ENCODE measurements at regions not wholly inside any gene's neighbourhood (a gene's known extent, or its start where the extent isn't known, plus 50 kb on each side); places are given as distances from the start of the nearest gene placed in this dataset.

DNA sequence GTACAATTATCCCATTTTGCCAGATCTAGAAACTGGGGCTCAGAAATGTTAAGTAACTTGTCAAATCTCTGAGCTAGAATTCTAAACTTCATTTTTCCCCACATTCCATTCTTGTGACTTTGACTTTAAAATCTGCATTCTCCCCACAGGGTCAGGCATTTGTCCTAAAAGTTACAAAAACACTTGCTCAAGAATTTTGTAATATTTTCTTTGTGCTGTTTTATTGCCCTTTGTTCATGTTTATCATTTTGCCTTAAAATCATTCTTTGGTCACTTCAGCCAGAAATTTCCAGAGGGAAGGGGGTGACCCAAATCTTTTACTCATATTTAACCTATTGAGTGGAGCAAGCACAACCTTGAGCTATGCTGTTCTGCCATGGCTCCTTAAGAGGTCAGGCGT is 120.1 kb upstream of the CCL21 start:
- no peak overlapping the region for H3K4me3 ChIP-seq (ENCODE audit: low read depth, low read length)
- no peak for DNase-seq (ENCODE audit: low read depth)
- TF ChIP-seq, protein P1, sequence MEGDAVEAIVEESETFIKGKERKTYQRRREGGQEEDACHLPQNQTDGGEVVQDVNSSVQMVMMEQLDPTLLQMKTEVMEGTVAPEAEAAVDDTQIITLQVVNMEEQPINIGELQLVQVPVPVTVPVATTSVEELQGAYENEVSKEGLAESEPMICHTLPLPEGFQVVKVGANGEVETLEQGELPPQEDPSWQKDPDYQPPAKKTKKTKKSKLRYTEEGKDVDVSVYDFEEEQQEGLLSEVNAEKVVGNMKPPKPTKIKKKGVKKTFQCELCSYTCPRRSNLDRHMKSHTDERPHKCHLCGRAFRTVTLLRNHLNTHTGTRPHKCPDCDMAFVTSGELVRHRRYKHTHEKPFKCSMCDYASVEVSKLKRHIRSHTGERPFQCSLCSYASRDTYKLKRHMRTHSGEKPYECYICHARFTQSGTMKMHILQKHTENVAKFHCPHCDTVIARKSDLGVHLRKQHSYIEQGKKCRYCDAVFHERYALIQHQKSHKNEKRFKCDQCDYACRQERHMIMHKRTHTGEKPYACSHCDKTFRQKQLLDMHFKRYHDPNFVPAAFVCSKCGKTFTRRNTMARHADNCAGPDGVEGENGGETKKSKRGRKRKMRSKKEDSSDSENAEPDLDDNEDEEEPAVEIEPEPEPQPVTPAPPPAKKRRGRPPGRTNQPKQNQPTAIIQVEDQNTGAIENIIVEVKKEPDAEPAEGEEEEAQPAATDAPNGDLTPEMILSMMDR (IDR thresholded peaks at IDR 0.05; ENCODE audit: low read depth, low read length, missing control alignments), result no peak

DNA sequence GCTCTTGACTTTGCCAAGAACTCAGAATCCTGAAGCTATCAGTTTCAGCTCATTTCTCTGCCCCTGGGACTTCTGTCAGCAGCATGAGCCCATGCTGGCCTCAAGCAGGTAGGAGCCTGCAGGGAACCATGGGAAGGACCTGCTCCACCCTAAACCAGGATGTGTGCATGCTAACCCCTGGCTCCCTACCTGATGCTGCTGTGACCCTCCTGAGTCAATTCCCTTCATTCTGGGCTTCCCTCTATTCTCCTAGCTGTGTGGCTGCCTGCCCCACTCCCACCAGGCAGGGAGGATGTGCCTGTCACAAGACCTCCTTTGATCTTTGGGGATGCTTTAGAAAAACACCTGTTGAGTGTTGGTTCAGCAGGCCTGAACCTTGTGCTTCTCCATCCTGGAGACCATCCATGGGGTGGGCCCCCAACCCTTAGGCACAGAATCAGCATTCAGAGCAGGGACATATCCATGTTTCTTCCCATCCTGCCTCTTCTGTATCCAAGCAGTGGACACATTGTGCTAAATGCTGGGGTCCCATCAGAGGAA is 117.1 kb upstream of the CCL21 start:
- TF ChIP-seq, protein P1 (IDR thresholded peaks at IDR 0.05; ENCODE audit: low read depth, low read length, missing control alignments), result no peak
- no peak overlapping the region for H3K4me3 ChIP-seq (ENCODE audit: low read depth, low read length)
- no peak for DNase-seq (ENCODE audit: low read depth)

DNA sequence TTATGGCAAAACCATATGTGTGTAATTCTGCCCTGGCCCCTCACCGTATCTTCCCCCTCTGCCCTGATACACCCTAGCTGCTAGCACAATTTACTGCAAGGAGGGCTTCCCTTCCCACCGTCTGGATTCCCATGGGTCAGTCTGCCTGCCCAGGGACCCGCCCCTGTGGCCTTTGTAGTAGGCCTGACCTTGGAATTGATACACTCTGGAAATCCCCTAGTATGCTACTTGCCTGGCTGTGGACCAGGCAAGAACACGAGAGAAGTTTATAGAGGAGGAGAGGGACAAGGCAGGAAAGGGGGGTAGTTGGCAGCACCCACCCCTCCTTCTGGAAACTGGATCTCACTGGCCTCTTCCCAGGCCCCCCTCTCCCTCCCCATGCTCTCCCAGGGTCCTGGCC is 115.8 kb upstream of the CCL21 start:
- no peak overlapping the region for H3K4me3 ChIP-seq (ENCODE audit: low read depth, low read length)
- TF ChIP-seq, protein P1 (IDR thresholded peaks at IDR 0.05; ENCODE audit: low read depth, low read length, missing control alignments), result no peak
- DNase-seq (ENCODE audit: low read depth), result no peak

DNA sequence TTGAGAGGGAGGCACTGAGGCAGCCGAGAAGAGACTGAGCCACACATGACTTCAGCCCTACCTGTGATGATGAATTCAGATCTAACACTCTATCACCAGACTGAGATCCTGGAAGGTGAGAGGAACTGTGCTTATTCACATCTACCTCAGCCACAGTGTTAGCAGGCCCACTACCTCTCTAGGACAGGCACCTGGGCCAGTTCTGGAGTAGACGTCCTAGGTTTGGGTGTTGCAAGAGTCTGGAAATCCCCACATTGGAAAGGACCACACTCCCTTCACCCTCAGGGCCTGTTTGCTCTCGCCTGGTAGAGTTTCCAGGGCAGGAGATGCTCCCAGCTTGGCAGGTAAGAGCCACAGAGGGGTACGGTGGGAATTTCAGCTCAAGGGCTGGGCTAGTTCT is 113.8 kb upstream of the CCL21 start:
- H3K4me3 ChIP-seq (ENCODE audit: low read depth, low read length), result no peak overlapping the region
- TF ChIP-seq, protein P1 (IDR thresholded peaks at IDR 0.05; ENCODE audit: low read depth, low read length, missing control alignments), result no peak
- DNase-seq (ENCODE audit: low read depth), result no peak

DNA sequence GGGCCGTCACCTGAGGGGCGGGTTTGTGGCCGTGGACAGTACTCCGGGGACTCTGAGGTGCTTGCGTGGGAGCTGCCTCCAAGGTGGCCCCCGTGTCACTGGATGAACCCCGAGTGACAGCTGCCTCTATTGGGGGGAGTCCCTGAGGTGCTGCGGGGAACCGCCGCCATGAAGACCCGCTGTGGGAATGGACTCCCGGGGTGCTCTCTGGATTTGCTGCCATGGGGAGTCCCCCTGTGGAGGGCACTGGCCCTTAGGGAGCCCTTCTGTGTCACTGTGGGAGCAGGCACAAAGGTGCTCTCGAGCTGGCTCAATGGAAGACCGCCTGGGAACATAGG is 100.2 kb upstream of the CCL21 start:
- no peak overlapping the region for H3K4me3 ChIP-seq (ENCODE audit: low read depth, low read length)
- TF ChIP-seq, protein P1 (IDR thresholded peaks at IDR 0.05; ENCODE audit: low read depth, low read length, missing control alignments), result no peak
- DNase-seq (ENCODE audit: low read depth), result no peak

DNA sequence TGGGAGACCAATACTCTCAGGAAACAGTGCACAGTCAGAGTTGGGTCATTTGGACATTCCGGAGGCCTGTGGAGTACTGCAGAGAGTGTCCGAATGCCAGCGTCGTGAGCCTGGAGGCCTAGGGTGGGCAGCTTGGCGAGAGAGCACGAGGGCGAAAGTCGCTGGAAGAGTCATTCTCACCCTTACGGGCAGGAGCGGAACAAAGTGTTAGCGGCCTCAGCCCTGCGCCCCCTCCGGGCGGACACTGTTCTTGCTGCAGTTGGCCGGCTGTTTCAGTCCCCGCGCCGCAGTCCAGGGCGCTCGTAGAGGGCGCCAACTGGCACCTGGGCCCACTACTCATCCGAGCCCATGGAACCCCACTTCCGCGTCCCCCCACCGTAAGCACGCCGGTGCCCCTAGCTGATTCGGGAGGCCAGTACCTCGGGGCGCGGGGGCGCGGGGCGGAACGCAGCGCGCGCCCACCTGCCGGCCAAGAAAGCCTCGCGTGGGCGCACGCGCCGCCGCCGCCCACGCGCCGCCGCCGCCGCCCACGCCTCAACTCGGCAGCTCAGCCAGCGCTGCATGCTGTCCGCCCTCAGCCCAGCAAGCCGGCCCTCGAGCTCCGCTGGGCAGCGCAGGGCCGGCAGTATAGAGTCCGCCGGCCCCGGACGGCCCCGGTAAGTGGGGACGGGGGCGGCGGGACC is 99.7 kb upstream of the CCL21 start:
- no peak for DNase-seq (ENCODE audit: low read depth)
- H3K4me3 ChIP-seq (ENCODE audit: low read depth, low read length), result no peak overlapping the region
- TF ChIP-seq, protein P1 (IDR thresholded peaks at IDR 0.05; ENCODE audit: low read depth, low read length, missing control alignments), result no peak

DNA sequence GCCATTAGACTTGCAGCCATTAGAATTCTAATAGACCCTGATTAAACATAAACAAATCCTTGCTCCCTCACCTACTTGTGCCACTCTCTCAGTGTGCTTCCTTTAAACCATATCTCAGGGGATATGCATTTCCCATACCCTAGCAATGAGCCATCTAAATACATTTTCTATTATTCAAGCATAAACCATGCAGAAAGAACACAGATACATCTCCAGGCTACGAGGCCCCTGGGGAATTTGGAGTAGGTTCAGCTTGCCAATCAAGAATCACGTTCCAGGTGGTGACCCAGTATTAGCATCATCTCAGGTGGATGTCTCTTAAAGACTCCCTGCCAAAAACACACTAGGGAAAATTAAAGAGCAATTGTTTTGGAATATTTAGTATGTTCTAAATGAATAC is 93.0 kb upstream of the CCL21 start:
- no peak for DNase-seq (ENCODE audit: low read depth)
- no peak overlapping the region for H3K4me3 ChIP-seq (ENCODE audit: low read depth, low read length)
- TF ChIP-seq, protein P1 (IDR thresholded peaks at IDR 0.05; ENCODE audit: low read depth, low read length, missing control alignments), result no peak
